ENCODE measurements at regions not wholly inside any gene's neighbourhood (a gene's known extent, or its start where the extent isn't known, plus 50 kb on each side); places are given as distances from the start of the nearest gene placed in this dataset.
"Not testable (repeated sequence)": the region's sequence is repeated elsewhere in the genome, so short reads cannot be mapped to it uniquely, and the experiment has no call there.

DNA sequence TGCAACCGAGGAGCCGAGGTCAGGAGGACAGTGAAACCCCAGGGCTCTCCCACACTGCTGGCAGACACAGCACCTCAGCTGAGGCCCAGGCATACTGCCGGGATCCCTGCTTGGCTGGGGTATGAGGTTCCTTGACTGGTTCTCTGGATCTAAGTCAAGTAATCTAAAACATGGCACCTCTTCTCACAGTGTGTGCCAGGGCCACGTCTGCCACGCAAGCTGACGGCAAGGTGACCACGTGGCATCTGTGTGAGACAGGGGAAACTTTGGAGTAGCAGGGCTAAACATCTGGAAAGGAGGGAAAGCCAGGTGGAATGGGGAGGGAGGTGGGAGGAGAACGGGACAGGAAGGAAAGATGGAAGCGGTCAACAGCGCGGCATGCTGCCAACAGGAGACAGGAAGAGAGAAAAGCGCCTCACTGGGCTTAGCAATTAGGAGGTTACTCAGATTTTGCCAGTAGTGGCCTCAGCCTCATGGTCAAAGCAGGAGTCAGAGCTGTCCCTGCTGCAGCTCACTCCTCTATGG, 103.7 kb downstream of the CXCL12 start:
- ATAC-seq (peak; percentile 50 to 63 (median 59)), DNase-seq (peak in 4 of 5 donors; percentile 45 to 70 (median 56))
- Histone ChIP-seq H3K9me3 (peaks cover 0 to 9% (median 0%) of the 10 kb centered on the region in 12 donors), H3K4me1 (peaks cover 0 to 23% (median 6%) of the 10 kb centered on the region in 12 donors), H3K4me3 (no peak overlapping the region), H3K27me3 (no peaks in the 10 kb centered on the region), H3K36me3 (no peaks in the 10 kb centered on the region), H3K27ac (peak overlapping the region in 5 of 12 donors; percentile 32 to 43 (median 37))
- 55 to 65% (median 62%) methylated on average over 12 of the region's 12 CpGs for WGBS, 4 donors
- TF ChIP-seq, protein P1, sequence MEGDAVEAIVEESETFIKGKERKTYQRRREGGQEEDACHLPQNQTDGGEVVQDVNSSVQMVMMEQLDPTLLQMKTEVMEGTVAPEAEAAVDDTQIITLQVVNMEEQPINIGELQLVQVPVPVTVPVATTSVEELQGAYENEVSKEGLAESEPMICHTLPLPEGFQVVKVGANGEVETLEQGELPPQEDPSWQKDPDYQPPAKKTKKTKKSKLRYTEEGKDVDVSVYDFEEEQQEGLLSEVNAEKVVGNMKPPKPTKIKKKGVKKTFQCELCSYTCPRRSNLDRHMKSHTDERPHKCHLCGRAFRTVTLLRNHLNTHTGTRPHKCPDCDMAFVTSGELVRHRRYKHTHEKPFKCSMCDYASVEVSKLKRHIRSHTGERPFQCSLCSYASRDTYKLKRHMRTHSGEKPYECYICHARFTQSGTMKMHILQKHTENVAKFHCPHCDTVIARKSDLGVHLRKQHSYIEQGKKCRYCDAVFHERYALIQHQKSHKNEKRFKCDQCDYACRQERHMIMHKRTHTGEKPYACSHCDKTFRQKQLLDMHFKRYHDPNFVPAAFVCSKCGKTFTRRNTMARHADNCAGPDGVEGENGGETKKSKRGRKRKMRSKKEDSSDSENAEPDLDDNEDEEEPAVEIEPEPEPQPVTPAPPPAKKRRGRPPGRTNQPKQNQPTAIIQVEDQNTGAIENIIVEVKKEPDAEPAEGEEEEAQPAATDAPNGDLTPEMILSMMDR (IDR thresholded peaks at IDR 0.05): no peak
- no peak for TF ChIP-seq POLR2A (IDR thresholded peaks at IDR 0.05)
- intact Hi-C loops (cut with DNase I): no loop called here

DNA sequence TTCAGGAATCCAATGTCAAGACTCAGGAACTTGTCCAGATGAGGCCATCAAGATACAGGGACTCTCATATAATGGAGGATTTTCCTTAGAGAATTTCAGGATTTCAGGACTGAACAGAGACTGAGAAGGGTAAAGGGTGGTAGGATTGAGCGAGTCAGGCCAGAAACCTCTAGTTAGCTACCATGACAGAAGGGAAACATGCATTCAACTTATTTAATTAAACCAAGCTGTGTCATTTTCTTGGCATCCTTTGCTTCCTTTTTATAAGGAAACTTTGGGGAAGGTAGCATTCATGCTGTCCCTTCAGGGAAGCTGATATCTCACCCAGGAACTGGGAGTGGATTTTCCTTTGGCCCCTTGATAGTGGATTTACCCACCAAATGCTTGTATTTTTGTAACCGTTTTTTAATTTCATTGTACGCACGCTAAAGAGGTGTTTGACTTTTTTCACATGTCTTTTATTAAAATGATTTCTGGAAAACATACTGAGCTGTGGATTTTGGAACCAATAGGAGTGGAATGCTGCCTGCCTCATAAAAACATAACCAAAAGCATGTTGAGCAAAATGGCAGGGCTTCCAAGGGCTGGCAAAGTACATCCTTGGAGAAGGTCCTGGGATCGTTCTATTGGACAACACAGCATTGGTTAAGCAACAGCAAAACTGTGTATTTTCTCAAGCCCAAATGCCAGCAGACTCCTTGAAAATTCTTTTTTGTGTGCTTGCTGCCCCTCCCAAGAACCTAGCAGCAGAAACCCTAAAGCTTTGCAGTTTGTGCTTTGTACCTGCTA, 104.5 kb downstream of the CXCL12 start:
- Histone ChIP-seq H3K27ac (peak overlapping the region in 5 of 12 donors; percentile 32 to 43 (median 37)), H3K36me3 (no peaks in the 10 kb centered on the region), H3K4me1 (peaks cover 0 to 22% (median 6%) of the 10 kb centered on the region in 12 donors), H3K4me3 (no peak overlapping the region), H3K9me3 (peaks cover 0 to 9% (median 0%) of the 10 kb centered on the region in 12 donors), H3K27me3 (no peaks in the 10 kb centered on the region)
- DNase-seq (no peak), ATAC-seq (peak in 2 of 4 donors; percentile 8 to 43)
- TF ChIP-seq POLR2A (IDR thresholded peaks at IDR 0.05): no peak
- TF ChIP-seq, protein P1 (IDR thresholded peaks at IDR 0.05): no peak
- 69 to 78% (median 71%) methylated on average over 5 of the region's 5 CpGs for WGBS, 4 donors
- intact Hi-C loops (cut with DNase I): no loop called here

DNA sequence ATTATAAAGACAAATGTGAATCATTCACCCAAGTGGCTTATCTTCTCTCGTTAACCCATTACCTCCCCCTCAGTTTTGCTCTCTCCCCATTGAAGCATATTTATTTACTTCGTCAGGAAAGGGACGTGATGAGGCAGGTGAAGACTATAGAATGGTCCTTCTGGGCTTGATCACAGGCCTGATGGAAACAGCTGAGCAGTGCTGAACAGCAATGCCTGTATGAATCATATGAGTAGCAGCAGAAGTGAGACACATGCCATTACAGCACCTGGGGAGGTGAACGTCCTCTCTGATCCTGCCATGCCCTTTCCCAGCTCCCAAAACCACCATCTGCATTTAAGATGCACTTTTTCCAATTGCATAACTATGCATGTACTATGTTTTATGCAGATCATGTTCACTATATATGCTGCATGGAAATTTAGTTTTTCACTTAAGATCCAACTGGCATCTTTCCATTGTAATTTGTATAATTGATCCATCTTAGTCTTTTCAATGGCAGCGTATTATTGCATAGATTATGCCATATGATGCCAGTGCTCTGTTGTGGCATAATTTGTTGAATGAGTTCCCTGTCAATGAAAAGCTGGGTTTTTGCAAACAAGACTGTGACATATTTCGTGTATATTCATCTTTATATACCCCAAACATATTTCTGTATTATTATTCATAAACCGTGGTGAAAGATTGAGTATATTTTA, 105.3 kb downstream of the CXCL12 start:
- TF ChIP-seq POLR2A (IDR thresholded peaks at IDR 0.05): no peak
- TF ChIP-seq, protein P1 (IDR thresholded peaks at IDR 0.05): no peak
- Histone ChIP-seq H3K4me3 (no peak overlapping the region), H3K27ac (no peak overlapping the region), H3K36me3 (no peaks in the 10 kb centered on the region), H3K4me1 (peaks cover 0 to 22% (median 6%) of the 10 kb centered on the region in 12 donors), H3K9me3 (peaks cover 0 to 9% (median 0%) of the 10 kb centered on the region in 12 donors), H3K27me3 (no peaks in the 10 kb centered on the region)
- DNase-seq (no peak), ATAC-seq (no peak)
- 96 to 99% (median 96%) methylated on average over 7 of the region's 7 CpGs for WGBS, 4 donors
- intact Hi-C loops (cut with DNase I): no loop called here

DNA sequence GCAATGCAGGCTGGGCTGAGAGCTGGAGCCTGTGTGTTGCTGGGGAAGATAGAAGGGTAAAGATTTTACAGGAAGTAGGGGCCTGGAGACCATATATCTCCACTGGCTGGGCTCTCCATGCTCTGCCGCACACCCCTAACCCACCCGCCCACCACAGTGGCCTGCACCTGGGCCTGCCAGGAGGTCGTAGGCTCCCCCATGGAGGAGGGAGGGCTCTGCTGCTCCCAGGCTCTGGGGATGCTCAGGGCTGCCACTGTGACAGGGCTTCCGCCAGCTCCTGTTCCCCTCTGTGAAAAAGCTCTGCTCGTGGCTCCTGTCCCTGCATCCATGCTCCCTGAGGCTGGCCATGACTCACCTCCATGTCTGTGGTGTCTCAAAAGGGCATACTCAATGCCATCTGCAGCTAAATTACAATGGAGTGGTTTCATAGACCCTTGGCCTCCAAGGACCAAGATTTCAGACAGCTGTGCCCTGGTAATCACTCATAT, 106.0 kb downstream of the CXCL12 start:
- TF ChIP-seq, protein P1 (IDR thresholded peaks at IDR 0.05): no peak
- no peak for TF ChIP-seq POLR2A (IDR thresholded peaks at IDR 0.05)
- no peak for ATAC-seq
- no peak for DNase-seq
- intact Hi-C loops (cut with DNase I): no loop called here
- Histone ChIP-seq H3K9me3 (peaks cover 0 to 9% (median 0%) of the 10 kb centered on the region in 12 donors), H3K36me3 (no peaks in the 10 kb centered on the region), H3K27ac (no peak overlapping the region), H3K27me3 (no peaks in the 10 kb centered on the region), H3K4me3 (no peak overlapping the region), H3K4me1 (peaks cover 0 to 22% (median 6%) of the 10 kb centered on the region in 12 donors)
- 88 to 95% (median 92%) methylated on average over 1 to 5 of the region's 5 CpGs for WGBS, 4 donors

DNA sequence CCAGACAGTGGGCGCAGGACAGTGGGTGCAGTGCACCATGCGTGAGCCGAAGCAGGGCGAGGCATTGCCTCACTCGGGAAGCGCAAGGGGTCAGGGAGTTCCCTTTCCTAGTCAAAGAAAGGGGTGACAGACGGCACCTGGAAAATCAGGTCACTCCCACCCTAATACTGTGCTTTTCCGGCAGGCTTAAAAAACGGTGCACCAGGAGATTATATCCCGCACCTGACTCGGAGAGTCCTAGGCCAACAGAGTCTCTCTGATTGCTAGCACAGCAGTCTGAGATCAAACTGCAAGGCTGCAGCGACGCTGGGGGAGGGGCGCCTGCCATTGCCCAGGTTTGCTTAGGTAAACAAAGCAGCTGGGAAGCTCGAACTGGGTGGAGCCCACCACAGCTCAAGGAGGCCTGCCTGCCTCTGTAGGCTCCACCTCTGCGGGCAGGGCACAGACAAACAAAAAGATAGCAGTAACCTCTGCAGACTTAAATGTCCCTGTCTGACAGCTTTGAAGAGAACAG, 116.4 kb downstream of the CXCL12 start:
- intact Hi-C loops (cut with DNase I); DNase-seq: not testable (repeated sequence)

More for the DNA sequence above, 116.4 kb downstream of the CXCL12 start:
- Histone ChIP-seq H3K4me1 (peaks cover 0 to 13% (median 5%) of the 10 kb centered on the region in 12 donors), H3K9me3 (peaks cover 0 to 18% (median 0%) of the 10 kb centered on the region in 12 donors)
- not testable (repeated sequence) for H3K27ac ChIP-seq, H3K36me3 ChIP-seq, H3K27me3 ChIP-seq, H3K4me3 ChIP-seq, ATAC-seq
- WGBS, 4 donors: 88 to 97% (median 90%) methylated on average over 11 to 14 of the region's 16 CpGs
